Loucy (cell line): ENCODE measurements at regions not wholly inside any gene's neighbourhood (a gene's known extent, or its start where the extent isn't known, plus 50 kb on each side); places are given as distances from the start of the nearest gene placed in this dataset.

Experiments used
- CTCF ChIP-seq: fragments of 200-600 bp; sonication (generic); conservative IDR thresholded peaks from 2 replicates; pipeline ENCODE4 v1.5.1; 2014; ENCODE audit warnings: mild to moderate bottlenecking, antibody characterized with exemption, low read length
- EZH2phosphoT487 ChIP-seq: fragments of 200-600 bp; IDR thresholded peaks from 2 replicates; pipeline ENCODE4 v1.6.1; 2018; ENCODE audit warnings: antibody characterized with exemption, mild to moderate bottlenecking, moderate library complexity, borderline replicate concordance

GRCh38 chrX:22462959-22463358 is 190.2 kb downstream of the CBLL2 start:
- TF ChIP-seq EZH2phosphoT487 (no peak), CTCF (no peak)
